ENCODE measurements at regions not wholly inside any gene's neighbourhood (a gene's known extent, or its start where the extent isn't known, plus 50 kb on each side); places are given as distances from the start of the nearest gene placed in this dataset.

- no peak for DNase-seq
- no peaks in the 10 kb centered on the region for H3K36me3 ChIP-seq (ENCODE audit: low read depth)
- no peaks in the 10 kb centered on the region for H3F3A ChIP-seq (ENCODE audit: insufficient read depth, low read depth)
- H4K20me1 ChIP-seq (ENCODE audit: insufficient read depth) = no peaks in the 10 kb centered on the region
- no TSS peak for BruUV-seq (replicated peaks)
- no peaks in the 10 kb centered on the region for H3K9me2 ChIP-seq (ENCODE audit: insufficient read depth)
- ChIA-PET POLR2A (ENCODE audit: unreplicated experiment) (no interaction called here), CTCF (no interaction called here)
- H3K4me1 ChIP-seq (replicated peaks; ENCODE audit: insufficient read depth) = no peaks in the 10 kb centered on the region
- no peaks in the 10 kb centered on the region for H3K79me2 ChIP-seq (ENCODE audit: low read depth)
- H3K27ac ChIP-seq = no peak overlapping the region
- H3K4me2 ChIP-seq = no peak overlapping the region
- intact Hi-C loops (cut with micrococcal nuclease; ENCODE audit: unreplicated experiment) = no loop called here
- H3K9me3 ChIP-seq (ENCODE audit: insufficient read depth, low read depth) = no peaks in the 10 kb centered on the region
- H3K27me3 ChIP-seq (ENCODE audit: insufficient read depth, low read depth) = no peaks in the 10 kb centered on the region
- H2AFZ ChIP-seq = no peak overlapping the region
- H3K4me3 ChIP-seq = no peak overlapping the region
- TF ChIP-seq CTCF (conservative IDR thresholded peaks at IDR 0.05) (no peak), EZH2 (IDR thresholded peaks at IDR 0.05; ENCODE audit: low read depth) (no peak)
Observed at GRCh38 chr9:38131729-38132128, 62.7 kb upstream of the SHB start.

- no peak for TF ChIP-seq CTCF (conservative IDR thresholded peaks at IDR 0.05)
- no peak for TF ChIP-seq EZH2 (IDR thresholded peaks at IDR 0.05; ENCODE audit: low read depth)
- Histone ChIP-seq H3K4me1 (replicated peaks; ENCODE audit: insufficient read depth) (no peaks in the 10 kb centered on the region), H2AFZ (no peak overlapping the region), H3K4me2 (no peak overlapping the region), H3K9me2 (ENCODE audit: insufficient read depth) (no peaks in the 10 kb centered on the region), H3K4me3 (no peak overlapping the region), H3K9me3 (ENCODE audit: insufficient read depth, low read depth) (no peaks in the 10 kb centered on the region), H3K27ac (no peak overlapping the region), H3F3A (ENCODE audit: insufficient read depth, low read depth) (no peaks in the 10 kb centered on the region), H3K27me3 (ENCODE audit: insufficient read depth, low read depth) (no peaks in the 10 kb centered on the region), H4K20me1 (ENCODE audit: insufficient read depth) (no peaks in the 10 kb centered on the region), H3K79me2 (ENCODE audit: low read depth) (no peaks in the 10 kb centered on the region), H3K36me3 (ENCODE audit: low read depth) (no peaks in the 10 kb centered on the region)
- intact Hi-C loops (cut with micrococcal nuclease; ENCODE audit: unreplicated experiment) = no loop called here
- ChIA-PET CTCF (no interaction called here), POLR2A (ENCODE audit: unreplicated experiment) (no interaction called here)
- BruUV-seq (replicated peaks) = no TSS peak
- DNase-seq = no peak
Observed at GRCh38 chr9:38130724-38131123, 61.7 kb upstream of the SHB start.

DNA sequence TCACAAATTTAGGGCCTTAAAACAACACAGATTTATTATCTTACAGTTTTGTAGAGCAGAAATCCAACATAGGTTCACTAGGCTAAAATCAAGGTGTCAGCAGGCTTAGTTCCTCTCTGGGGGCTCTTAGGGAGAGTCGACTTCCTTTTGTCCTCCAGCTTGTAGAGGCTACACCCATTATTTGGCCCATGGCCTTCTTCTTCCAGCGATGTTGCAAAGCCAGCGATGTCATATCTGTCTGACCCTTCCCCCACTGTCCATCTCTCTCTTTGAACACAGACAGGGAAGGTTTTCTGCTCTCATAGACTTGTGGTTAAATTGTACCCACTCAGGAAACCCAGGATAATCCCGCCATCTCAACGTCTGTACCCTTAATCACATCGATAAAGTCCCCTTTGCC lies 60.3 kb upstream of the SHB start:
- no peak for DNase-seq
- H3K27me3 ChIP-seq (ENCODE audit: insufficient read depth, low read depth) = no peaks in the 10 kb centered on the region
- intact Hi-C loops (cut with micrococcal nuclease; ENCODE audit: unreplicated experiment) = no loop called here
- no peaks in the 10 kb centered on the region for H3F3A ChIP-seq (ENCODE audit: insufficient read depth, low read depth)
- POLR2A ChIA-PET (ENCODE audit: unreplicated experiment) = no interaction called here
- no TSS peak for BruUV-seq (replicated peaks)
- no peak overlapping the region for H3K4me2 ChIP-seq
- H3K4me1 ChIP-seq (replicated peaks; ENCODE audit: insufficient read depth) = no peaks in the 10 kb centered on the region
- TF ChIP-seq CTCF (conservative IDR thresholded peaks at IDR 0.05) (no peak), EZH2 (IDR thresholded peaks at IDR 0.05; ENCODE audit: low read depth) (no peak)
- no peaks in the 10 kb centered on the region for H3K9me3 ChIP-seq (ENCODE audit: insufficient read depth, low read depth)
- no peaks in the 10 kb centered on the region for H3K79me2 ChIP-seq (ENCODE audit: low read depth)
- H4K20me1 ChIP-seq (ENCODE audit: insufficient read depth) = no peaks in the 10 kb centered on the region
- H3K9me2 ChIP-seq (ENCODE audit: insufficient read depth) = no peaks in the 10 kb centered on the region
- no peak overlapping the region for H3K4me3 ChIP-seq
- H2AFZ ChIP-seq = no peak overlapping the region
- H3K27ac ChIP-seq = no peak overlapping the region
- CTCF ChIA-PET = no interaction called here
- no peaks in the 10 kb centered on the region for H3K36me3 ChIP-seq (ENCODE audit: low read depth)
